ENCODE measurements at regions not wholly inside any gene's neighbourhood (a gene's known extent, or its start where the extent isn't known, plus 50 kb on each side); places are given as distances from the start of the nearest gene placed in this dataset.

DNA sequence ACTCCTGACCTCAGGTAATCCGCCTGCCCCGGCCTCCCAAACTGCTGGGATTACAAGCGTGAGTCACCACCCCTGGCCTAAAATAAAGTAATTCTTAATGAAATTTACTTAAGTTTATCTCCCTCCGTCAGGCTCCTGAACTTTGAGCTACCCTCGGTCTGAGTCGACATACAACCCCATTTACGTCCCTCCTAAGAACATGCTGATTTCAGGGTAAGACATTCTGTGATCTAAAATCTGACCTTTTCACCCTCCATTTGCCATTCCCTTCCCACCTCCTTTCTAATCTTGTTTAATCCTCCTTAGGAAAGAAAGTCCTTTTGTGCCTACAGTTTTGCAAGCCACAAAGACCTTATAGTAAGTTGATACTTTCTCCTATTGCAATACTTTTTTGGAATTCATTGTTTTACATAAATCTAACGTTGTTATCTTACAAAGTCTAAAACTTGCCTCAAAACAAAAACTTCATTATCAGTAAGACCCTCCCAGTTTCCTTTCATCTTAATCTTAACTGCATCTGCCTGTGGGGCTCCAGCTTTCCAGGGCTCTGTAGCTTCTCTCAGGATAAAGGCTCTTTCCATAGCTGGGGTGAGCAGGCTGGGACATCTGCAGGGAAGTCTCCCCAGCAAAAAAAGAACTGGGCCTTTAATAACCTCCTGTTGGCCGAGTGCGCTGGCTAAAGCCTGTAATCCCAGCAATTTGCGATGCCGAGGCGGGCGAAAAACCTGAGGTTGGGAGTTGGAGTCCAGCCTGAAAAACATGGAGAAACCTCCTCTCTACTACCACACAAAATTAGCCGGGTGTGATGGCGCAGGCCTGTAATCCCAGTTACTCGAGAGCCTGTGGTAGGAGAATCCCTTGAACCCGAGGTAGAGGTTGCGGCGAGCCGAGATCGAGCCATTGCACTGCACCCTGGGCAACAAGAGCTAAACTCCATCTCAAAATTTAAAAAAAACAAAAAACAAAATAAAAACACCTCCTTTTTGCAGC, 143.1 kb downstream of the ZNF737 start:
- TF ChIP-seq POLR2A (IDR thresholded peaks at IDR 0.05) = no peak
- TF ChIP-seq, protein P1, sequence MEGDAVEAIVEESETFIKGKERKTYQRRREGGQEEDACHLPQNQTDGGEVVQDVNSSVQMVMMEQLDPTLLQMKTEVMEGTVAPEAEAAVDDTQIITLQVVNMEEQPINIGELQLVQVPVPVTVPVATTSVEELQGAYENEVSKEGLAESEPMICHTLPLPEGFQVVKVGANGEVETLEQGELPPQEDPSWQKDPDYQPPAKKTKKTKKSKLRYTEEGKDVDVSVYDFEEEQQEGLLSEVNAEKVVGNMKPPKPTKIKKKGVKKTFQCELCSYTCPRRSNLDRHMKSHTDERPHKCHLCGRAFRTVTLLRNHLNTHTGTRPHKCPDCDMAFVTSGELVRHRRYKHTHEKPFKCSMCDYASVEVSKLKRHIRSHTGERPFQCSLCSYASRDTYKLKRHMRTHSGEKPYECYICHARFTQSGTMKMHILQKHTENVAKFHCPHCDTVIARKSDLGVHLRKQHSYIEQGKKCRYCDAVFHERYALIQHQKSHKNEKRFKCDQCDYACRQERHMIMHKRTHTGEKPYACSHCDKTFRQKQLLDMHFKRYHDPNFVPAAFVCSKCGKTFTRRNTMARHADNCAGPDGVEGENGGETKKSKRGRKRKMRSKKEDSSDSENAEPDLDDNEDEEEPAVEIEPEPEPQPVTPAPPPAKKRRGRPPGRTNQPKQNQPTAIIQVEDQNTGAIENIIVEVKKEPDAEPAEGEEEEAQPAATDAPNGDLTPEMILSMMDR (IDR thresholded peaks at IDR 0.05) = no peak

All from right lobe of liver (tissue), 4 donors.